HG02870 (cell line): ENCODE measurements at regions not wholly inside any gene's neighbourhood (a gene's known extent, or its start where the extent isn't known, plus 50 kb on each side); places are given as distances from the start of the nearest gene placed in this dataset.
"Not testable (repeated sequence)": the region's sequence is repeated elsewhere in the genome, so short reads cannot be mapped to it uniquely, and the experiment has no call there.

Source experiments
- ATAC-seq: cut with Tn5 transposase; IDR thresholded peaks from one replicate; pipeline ENCODE4 v1.9.1; 2021; ENCODE audit warnings: mild to moderate bottlenecking, moderate library complexity; ENCODE audit not compliant: unreplicated experiment

DNA sequence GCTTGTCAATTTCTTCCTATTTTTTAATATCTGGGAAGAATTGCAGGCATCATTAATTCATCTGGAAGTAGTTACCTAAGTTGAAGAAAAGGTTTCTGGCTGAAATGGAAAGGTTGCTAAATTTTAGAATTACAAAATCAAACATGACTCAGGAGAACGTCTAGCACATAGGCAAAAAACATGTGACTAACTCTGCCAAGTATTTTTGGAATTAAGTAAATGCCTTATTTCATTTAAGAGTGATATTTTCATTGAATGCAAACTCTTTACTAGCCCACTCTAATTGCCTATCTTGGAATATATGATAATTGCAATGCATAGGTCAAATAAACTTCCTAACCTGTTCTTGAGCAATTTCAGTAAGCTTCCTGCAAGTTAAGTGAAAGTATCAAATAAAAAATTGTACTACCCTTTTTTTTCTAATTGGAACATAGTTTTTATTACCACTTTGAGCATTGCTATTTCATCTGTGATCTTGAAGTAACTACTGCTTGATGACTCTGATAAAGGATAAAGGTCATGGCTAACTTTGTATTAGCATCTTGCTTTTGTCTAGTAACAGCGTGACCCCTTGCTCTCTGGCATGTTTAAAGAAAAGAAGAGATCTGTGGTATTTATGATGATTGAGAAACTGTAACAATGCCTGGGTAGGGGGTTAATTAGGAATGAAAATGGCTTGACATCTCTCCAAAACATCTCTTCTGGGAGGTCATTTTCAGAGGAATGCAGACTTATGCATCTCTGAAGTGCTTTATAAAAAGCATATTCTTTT is 208.3 kb upstream of the NCAM2 start:
- ATAC-seq = no peak

GRCh38 chr21:20800106-20800505 is 198.1 kb upstream of the NCAM2 start:
- ATAC-seq = no peak

DNA sequence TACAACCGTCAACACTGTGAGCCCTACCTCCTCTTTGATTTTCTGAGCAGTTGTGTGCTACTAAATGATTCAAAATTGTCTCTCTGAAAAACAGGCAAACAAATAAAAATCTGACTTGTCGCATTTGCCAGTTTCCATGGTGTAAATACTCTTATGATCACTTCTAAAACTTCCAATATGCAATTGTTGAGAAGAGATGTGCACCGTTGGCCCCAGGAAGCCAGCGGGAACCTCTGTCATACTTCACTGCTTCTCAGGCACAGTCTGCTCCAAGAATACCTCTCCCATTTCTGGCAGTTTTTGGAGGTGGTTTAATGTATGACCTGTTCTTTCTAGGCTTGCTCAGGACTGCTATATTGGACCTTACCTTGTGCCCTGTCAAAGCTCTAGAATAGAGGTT is 196.0 kb upstream of the NCAM2 start:
- ATAC-seq = no peak

DNA sequence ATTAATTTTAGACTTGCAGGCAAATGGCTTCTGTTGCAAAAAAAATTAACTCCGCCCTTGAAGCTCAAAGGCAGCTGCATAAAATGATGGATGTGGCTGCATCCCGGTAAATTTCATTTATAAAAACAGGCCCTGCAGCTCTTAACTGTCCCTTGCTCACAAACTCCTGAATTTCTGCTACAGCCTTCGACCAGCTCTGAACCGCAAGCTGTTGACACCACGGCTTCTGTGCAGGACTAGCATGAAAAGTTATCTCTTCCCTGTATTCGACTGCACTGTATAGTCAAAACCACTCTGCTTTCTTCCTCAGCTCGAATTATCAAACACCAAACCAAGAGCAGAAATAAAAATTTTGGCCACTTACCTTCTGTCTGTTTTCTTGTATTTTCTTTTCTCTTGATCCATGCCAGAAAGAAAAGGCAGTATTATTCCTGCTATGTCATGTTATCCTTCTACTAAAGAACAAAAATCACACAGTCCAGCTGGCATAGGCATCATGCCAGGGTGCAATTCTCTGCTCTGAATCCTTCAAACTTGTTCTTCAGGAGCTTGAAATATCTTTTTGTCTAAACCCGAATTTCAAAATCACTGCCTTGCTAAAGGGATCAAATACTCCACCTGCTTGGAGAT is 195.5 kb upstream of the NCAM2 start:
- ATAC-seq = no peak

DNA sequence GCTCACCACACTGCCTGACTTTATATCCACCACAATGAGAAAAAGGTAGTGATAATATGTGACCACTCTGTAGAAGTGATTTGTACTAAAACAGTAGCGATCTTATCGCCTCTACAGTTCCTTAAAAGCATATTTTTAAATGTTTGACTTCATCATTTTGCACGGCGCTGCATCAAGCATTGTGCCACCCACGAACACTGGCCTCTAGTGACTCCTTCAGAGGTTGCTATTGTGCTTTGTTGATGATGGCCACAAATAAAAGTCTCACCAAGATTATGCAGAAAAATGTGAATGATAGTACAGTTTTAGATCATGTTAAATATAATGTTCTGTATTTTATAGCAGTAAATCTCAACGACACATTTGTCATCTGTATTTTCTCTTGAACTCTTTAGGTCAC is 186.5 kb upstream of the NCAM2 start:
- ATAC-seq = no peak

GRCh38 chr21:20814090-20814489 is 184.1 kb upstream of the NCAM2 start:
- ATAC-seq = no peak

DNA sequence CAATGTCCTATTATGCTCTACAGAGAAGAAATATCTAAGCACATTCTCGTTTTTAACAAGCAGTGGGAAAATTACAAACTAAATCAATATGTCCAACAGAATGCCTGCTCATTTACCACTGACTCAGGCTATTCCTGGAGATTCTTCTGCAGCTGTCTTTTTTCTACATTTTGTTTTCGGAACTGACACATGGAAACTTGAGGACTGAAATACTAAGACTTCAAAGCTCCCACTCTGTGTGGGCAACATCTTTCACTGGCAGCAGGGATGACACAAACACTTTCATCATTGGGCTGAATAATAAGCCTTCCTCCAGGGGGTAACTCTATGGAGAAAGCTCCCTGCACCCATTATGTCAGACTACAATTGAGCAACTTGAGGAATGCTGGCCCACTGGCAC is 175.5 kb upstream of the NCAM2 start:
- ATAC-seq = no peak

DNA sequence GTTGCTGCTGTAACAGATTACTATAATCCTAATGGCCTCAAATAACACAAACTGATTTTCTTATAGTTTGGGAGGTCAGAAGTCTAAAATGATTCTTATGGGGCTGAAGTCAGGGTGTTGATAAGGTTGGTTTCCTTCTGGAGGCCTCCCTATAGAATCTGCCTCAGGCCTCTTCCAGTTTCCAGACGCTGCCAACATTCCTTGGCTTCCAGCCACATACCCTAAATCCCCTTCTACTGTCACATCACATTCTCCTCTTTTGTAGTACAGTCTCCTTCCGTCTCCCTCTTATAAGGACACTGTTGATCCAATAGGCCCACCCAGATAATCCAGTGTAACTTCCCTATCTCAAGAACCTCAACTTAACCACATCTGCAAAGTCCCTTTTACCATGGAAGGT is 145.3 kb upstream of the NCAM2 start:
- ATAC-seq = no peak

- ATAC-seq = no peak
These were observed 141.3 kb upstream of the NCAM2 start for GRCh38 chr21:20856926-20857325.

- ATAC-seq = no peak
These were observed 124.0 kb upstream of the NCAM2 start for GRCh38 chr21:20874202-20874601.

GRCh38 chr21:20875742-20876141 is 122.5 kb upstream of the NCAM2 start:
- ATAC-seq = no peak

DNA sequence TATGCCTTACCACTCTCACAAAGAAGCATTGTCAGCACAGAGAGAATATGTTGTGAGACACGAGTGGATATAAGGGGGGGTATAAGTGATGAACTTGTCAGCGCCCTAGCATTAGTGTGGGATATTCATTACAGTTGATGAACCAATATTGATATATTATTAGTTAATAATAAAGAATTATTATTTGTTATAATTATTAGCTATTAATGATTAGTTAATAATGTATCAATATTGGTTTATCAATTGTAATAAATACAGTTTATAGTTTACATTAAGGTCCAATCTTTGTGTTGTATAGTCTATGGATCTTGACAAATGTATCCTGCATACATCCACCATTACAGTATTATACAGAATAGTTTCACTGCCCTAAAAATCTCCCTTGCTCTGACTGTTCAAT is 120.2 kb upstream of the NCAM2 start:
- ATAC-seq = no peak

DNA sequence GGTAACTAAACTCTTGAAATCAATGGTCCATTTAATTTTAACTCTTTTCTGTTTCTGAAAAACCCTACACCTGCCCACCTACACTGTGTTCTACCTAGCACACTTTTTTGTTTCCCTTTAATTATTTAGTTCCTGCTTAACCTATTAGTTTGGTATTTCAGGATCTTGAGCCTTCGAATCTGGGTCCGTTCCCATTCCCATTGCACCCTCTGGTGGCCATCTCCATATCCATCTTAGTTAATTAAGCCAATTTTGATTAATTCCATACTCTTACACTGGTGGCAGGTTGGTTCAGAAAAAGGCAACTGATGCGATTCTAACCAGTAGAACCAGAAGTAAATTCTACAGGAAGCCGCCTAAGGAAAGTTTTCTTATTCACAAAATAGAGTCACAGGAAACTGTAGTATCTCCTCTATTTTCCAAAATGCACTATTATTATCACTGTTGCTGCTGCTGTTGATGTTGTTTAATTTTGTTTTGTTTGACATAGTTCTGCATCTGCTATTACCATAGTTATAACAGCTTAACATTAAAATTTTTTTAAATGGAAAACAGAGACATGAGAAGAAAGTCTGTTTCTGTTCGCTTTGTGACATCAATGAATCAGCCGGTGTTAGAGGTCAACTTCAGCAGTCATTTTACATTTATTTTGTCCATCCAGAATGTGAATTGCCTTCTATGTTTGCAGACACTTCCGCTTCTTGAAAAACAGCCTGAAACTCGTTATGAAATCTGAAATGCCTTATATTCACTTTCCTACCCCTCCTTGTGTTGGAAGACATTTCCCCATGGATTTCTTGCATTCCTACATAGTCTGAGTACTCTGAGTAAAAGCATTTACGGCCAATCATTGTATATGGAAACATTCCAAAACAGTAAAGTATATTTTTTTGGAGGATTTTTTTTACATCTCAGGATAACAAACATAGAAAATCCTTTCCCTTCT is 115.5 kb upstream of the NCAM2 start:
- no peak for ATAC-seq

DNA sequence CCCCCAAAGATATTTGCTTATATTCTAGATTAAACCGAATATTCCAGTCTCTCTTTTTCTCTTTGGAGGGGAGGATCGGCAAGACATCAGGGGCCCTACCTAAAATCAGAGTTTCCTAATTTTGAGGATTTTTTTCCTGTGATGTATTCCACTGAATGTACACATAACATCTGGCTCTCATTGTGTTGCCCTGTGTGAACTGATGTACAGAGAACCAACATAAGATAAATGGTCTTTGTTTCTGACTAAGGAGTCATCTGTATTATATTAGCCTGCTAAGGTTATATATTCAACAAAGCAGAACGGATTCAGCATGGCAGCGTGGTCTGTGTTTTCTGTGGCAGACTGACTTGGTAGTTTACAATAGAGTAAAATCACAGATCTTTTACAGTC is 114.8 kb upstream of the NCAM2 start:
- no peak for ATAC-seq

- no peak for ATAC-seq
These were observed 95.7 kb upstream of the NCAM2 start for GRCh38 chr21:20902511-20902910.

- no peak for ATAC-seq
These were observed 95.2 kb upstream of the NCAM2 start for GRCh38 chr21:20902998-20903397.

- not testable (repeated sequence) for ATAC-seq
These were observed 70.7 kb upstream of the NCAM2 start for GRCh38 chr21:20927555-20927954.

- no peak for ATAC-seq
These were observed 55.7 kb upstream of the NCAM2 start for GRCh38 chr21:20942523-20942922.

DNA sequence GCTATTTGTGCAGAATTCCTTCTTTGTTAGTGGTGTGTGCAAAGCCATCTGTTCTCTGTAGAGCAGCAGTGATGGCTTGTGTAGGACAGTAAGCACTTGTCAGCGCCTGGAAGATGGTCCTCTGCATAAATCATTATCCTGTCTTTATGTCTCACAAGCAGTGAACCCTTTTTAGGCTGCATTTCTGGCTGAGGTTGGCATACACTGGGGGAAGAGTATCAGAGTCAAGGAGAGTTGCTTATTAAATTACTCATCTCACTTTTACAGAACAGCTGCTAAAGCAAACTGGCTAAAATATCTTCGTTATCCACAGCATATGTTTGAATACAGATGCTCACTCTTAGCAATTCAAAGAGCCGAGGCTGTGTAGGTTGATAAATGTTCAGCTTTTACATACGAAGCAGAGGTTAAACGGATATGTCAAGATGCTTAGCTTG is 54.6 kb upstream of the NCAM2 start:
- no peak for ATAC-seq

DNA sequence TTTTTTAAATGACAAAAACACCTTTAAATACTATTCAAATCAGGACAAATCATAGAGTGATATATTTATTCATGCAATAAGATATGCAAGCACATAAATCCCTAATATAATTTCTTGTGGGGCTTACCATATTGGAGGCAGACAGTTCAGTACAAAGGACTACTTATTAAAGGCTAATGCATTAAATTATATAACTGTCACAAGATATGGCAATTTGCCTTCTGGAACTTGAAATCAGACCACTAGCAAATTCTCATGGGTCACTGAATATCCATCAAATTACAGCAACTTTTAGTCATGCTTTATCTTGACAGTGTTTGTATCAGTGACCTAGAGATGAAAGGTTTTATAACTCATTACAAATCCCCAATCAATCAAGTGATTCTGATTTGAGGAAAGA is 54.1 kb upstream of the NCAM2 start:
- ATAC-seq = no peak

- no peak for ATAC-seq
These were observed 51.5 kb upstream of the NCAM2 start for GRCh38 chr21:20946701-20947100.
